SK-N-DZ (cell line): ENCODE measurements at regions not wholly inside any gene's neighbourhood (a gene's known extent, or its start where the extent isn't known, plus 50 kb on each side); places are given as distances from the start of the nearest gene placed in this dataset.

Experiments
- DNase-seq: peaks from one replicate; pipeline ENCODE4 v3.0.0-alpha.2; 2015; ENCODE audit warnings: low spot score

- no peak for DNase-seq
These were observed 214.2 kb downstream of the LACC1 start for GRCh38 chr13:44093607-44094564.

GRCh38 chr13:44096901-44097300 is 217.2 kb downstream of the LACC1 start:
- DNase-seq = no peak

GRCh38 chr13:44098559-44098958 is 218.9 kb downstream of the LACC1 start:
- DNase-seq = no peak

- DNase-seq = no peak
These were observed 221.8 kb downstream of the LACC1 start for GRCh38 chr13:44101347-44102083.

- DNase-seq = no peak
These were observed 223.9 kb downstream of the LACC1 start for GRCh38 chr13:44103429-44104196.

- DNase-seq = no peak
These were observed 224.4 kb downstream of the LACC1 start for GRCh38 chr13:44104197-44104490.

GRCh38 chr13:44104969-44105368 is 225.3 kb downstream of the LACC1 start:
- DNase-seq = no peak

- no peak for DNase-seq
These were observed 226.8 kb downstream of the LACC1 start for GRCh38 chr13:44106266-44107152.

GRCh38 chr13:44107357-44108121 is 227.8 kb downstream of the LACC1 start:
- DNase-seq = no peak

GRCh38 chr13:44108331-44108858 is 228.7 kb downstream of the LACC1 start:
- DNase-seq = no peak

GRCh38 chr13:44110091-44110621 is 230.5 kb downstream of the LACC1 start:
- no peak for DNase-seq

- DNase-seq = no peak
These were observed 232.0 kb downstream of the LACC1 start for GRCh38 chr13:44111701-44112100.

GRCh38 chr13:44112700-44113329 is 233.1 kb downstream of the LACC1 start:
- DNase-seq = no peak

- no peak for DNase-seq
These were observed 237.0 kb downstream of the LACC1 start for GRCh38 chr13:44116562-44117332.

GRCh38 chr13:44117351-44117750 is 237.6 kb downstream of the LACC1 start:
- DNase-seq = no peak

- no peak for DNase-seq
These were observed 238.1 kb downstream of the LACC1 start for GRCh38 chr13:44117816-44118215.

- DNase-seq = no peak
These were observed 239.2 kb downstream of the LACC1 start for GRCh38 chr13:44118881-44119280.

GRCh38 chr13:44120043-44120442 is 240.3 kb downstream of the LACC1 start:
- no peak for DNase-seq
